HCT116 (cell line): ENCODE measurements at regions not wholly inside any gene's neighbourhood (a gene's known extent, or its start where the extent isn't known, plus 50 kb on each side); places are given as distances from the start of the nearest gene placed in this dataset.
A peak's percentile ranks its signal among the peaks of the same experiment; 100 is the strongest.

Experiments
- ATAC-seq: fragments of 200-7000 bp; cut with Tn5 transposase; 2 replicates; pipeline ENCODE4 v1.9.1; 2020; ENCODE audit warnings: mild to moderate bottlenecking, moderate library complexity
- BruUV-seq: library from RNA; stranded (reverse); fragments of 400-500 nt; replicated peaks from 2 replicates; lab custom pipeline; 2021; lab: Mats Ljungman, UMichigan
- CTCF ChIA-PET: fragments of 300-600 bp; sonication (Branson Sonifier 250); formaldehyde crosslinking; loops from one replicate; lab custom pipeline; 2021; ENCODE audit warnings: antibody characterized with exemption; lab: Charles Lee
- POLR2A ChIA-PET: fragments of 300-600, 350-600 bp; sonication (Branson Sonifier 250); formaldehyde crosslinking; loops from one replicate; lab custom pipeline; 2021; ENCODE audit warnings: antibody characterized with exemption; lab: Charles Lee
- RAD21 ChIA-PET, 2 experiments: fragments of 300-600 bp; sonication (Branson Sonifier 250); formaldehyde crosslinking; loops; one replicate each; lab custom pipeline; 2023; ENCODE audit warnings: low total read pairs in 2 of 2; ENCODE audit not compliant: uncharacterized antibody in 2 of 2, unreplicated experiment in 2 of 2, low non-redundant PET in 1 of 2; lab: Charles Lee
- DNase-seq: peaks from one replicate; pipeline ENCODE4 v3.0.0-alpha.2; 2010; ENCODE audit warnings: low read depth, low spot score
- H2AFZ ChIP-seq: fragments of 200-600 bp; shearing (Covaris generic), sonication (generic); 2 replicates; pipeline ENCODE4 v1.6.1; 2017; ENCODE audit warnings: low read depth, mixed run types, mixed read lengths, antibody characterized with exemption, low read length; ENCODE audit not compliant: poor library complexity, severe bottlenecking
- H3K27ac ChIP-seq: 2 replicates; pipeline ENCODE4 v1.5.1; 2012; ENCODE audit warnings: low read depth, low read length
- H3K27me3 ChIP-seq: fragments of 200-600 bp; sonication (generic); 2 replicates; pipeline ENCODE4 v1.6.1; 2016; ENCODE audit warnings: mixed run types, low read length, mixed read lengths; ENCODE audit not compliant: insufficient read depth
- H3K36me3 ChIP-seq, 2 experiments: fragments of 200-500 bp in 1 of 2; fragments of 200-600 bp in 1 of 2; sonication (Bioruptor generic) in 1 of 2; sonication (generic) in 1 of 2; 2 replicates each; pipeline versions ENCODE4 v1.5.1 to v1.6.1; 2014 to 2016; ENCODE audit warnings: low read length in 2 of 2, inconsistent platforms in 1 of 2, mixed read lengths in 1 of 2, mixed run types in 1 of 2; ENCODE audit not compliant: insufficient read depth in 2 of 2, control insufficient read depth in 1 of 2
- H3K4me1 ChIP-seq, 2 experiments: fragments of 200-600 bp in 1 of 2; sonication (generic) in 1 of 2; 2 replicates each; pipeline versions ENCODE4 v1.5.1 to v1.6.1; 2012 to 2017; ENCODE audit warnings: low read length in 2 of 2, inconsistent platforms in 1 of 2, mild to moderate bottlenecking in 1 of 2, mixed read lengths in 1 of 2, mixed run types in 1 of 2, moderate library complexity in 1 of 2; ENCODE audit not compliant: insufficient read depth in 2 of 2, control insufficient read depth in 1 of 2
- H3K4me2 ChIP-seq: fragments of 200-600 bp; sonication (generic); 2 replicates; pipeline ENCODE4 v1.6.1; 2017; ENCODE audit warnings: mixed run types, low read length, mixed read lengths
- H3K4me3 ChIP-seq, 2 experiments: fragments of 200-600 bp in 1 of 2; sonication (generic) in 1 of 2; replicated peaks in 1 of 2; 2 replicates each; pipeline ENCODE4 v1.5.1; 2011 to 2016; ENCODE audit warnings: low read length in 2 of 2, control low read depth in 1 of 2, low read depth in 1 of 2, mild to moderate bottlenecking in 1 of 2, mixed read lengths in 1 of 2, mixed run types in 1 of 2
- H3K79me2 ChIP-seq: fragments of 200-600 bp; sonication (generic); 2 replicates; pipeline ENCODE4 v1.6.1; 2017; ENCODE audit warnings: mild to moderate bottlenecking, mixed run types, low read length, moderate library complexity, mixed read lengths; ENCODE audit not compliant: insufficient read depth
- H3K9ac ChIP-seq: fragments of 200-600 bp; sonication (generic); 2 replicates; pipeline ENCODE4 v1.6.1; 2016; ENCODE audit warnings: low read length, mixed read lengths
- H3K9me2 ChIP-seq: fragments of 200-600 bp; sonication (generic), shearing (Covaris generic); 2 replicates; pipeline ENCODE4 v1.6.1; 2017; ENCODE audit warnings: mixed run types, mild to moderate bottlenecking, moderate library complexity; ENCODE audit not compliant: insufficient read depth
- H3K9me3 ChIP-seq, 2 experiments: fragments of 200-500 bp in 1 of 2; fragments of 200-600 bp in 1 of 2; sonication (Bioruptor generic) in 1 of 2; sonication (generic) in 1 of 2; 2 replicates each; pipeline ENCODE4 v1.6.1; 2014 to 2017; ENCODE audit warnings: low read length in 2 of 2, mixed read lengths in 2 of 2, inconsistent platforms in 1 of 2, low read depth in 1 of 2, mild to moderate bottlenecking in 1 of 2, mixed run types in 1 of 2, moderate library complexity in 1 of 2; ENCODE audit not compliant: control insufficient read depth in 1 of 2, insufficient read depth in 1 of 2
- H4K20me1 ChIP-seq: fragments of 200-600 bp; sonication (generic), shearing (Covaris generic); 2 replicates; pipeline ENCODE4 v1.6.1; 2017; ENCODE audit warnings: mixed run types, mild to moderate bottlenecking, moderate library complexity; ENCODE audit not compliant: insufficient read depth
- CBX3 ChIP-seq: IDR thresholded peaks from 2 replicates; pipeline ENCODE4 v1.6.1; 2012; ENCODE audit warnings: low read depth
- CEBPB ChIP-seq: IDR thresholded peaks from 2 replicates; pipeline ENCODE4 v1.6.1; 2012; ENCODE audit warnings: low read depth
- EGR1 ChIP-seq: IDR thresholded peaks from 2 replicates; pipeline ENCODE4 v1.6.1; 2012; ENCODE audit warnings: low read depth
- EZH2 ChIP-seq: fragments of 200-600 bp; sonication (generic); IDR thresholded peaks from 2 replicates; pipeline ENCODE4 v1.6.1; 2017; ENCODE audit warnings: antibody characterized with exemption, mixed run types
- EZH2phosphoT487 ChIP-seq: fragments of 200-600 bp; IDR thresholded peaks from 2 replicates; pipeline ENCODE4 v1.6.1; 2018; ENCODE audit warnings: antibody characterized with exemption, borderline replicate concordance
- FOSL1 ChIP-seq: IDR thresholded peaks from 2 replicates; pipeline ENCODE4 v1.6.1; 2012; ENCODE audit warnings: low read depth
- JUND ChIP-seq: IDR thresholded peaks from 2 replicates; pipeline ENCODE4 v1.6.1; 2012
- POLR2A ChIP-seq: IDR thresholded peaks from 2 replicates; pipeline ENCODE4 v1.7.0; 2011; ENCODE audit warnings: borderline replicate concordance; ENCODE audit not compliant: insufficient read depth, insufficient read length; ENCODE audit errors: extremely low read depth
- POLR2AphosphoS5 ChIP-seq: IDR thresholded peaks from 2 replicates; pipeline ENCODE4 v1.6.1; 2011; ENCODE audit warnings: mild to moderate bottlenecking, low read depth, low read length, moderate library complexity
- REST ChIP-seq: IDR thresholded peaks from 2 replicates; pipeline ENCODE4 v1.6.1; 2012; ENCODE audit warnings: low read depth
- SIN3A ChIP-seq: IDR thresholded peaks from 2 replicates; pipeline ENCODE4 v1.6.1; 2012; ENCODE audit warnings: low read depth
- SP1 ChIP-seq: IDR thresholded peaks from 2 replicates; pipeline ENCODE4 v1.6.1; 2012; ENCODE audit warnings: low read depth
- SRF ChIP-seq: IDR thresholded peaks from 2 replicates; pipeline ENCODE4 v1.6.1; 2012; ENCODE audit warnings: low read depth
- TCF7L2 ChIP-seq: IDR thresholded peaks from 2 replicates; pipeline ENCODE4 v1.7.0; 2011; ENCODE audit warnings: borderline replicate concordance, inconsistent platforms; ENCODE audit not compliant: insufficient read depth, insufficient read length; ENCODE audit errors: extremely low read depth
- ZBTB33 ChIP-seq: IDR thresholded peaks from 2 replicates; pipeline ENCODE4 v1.6.1; 2011; ENCODE audit warnings: mild to moderate bottlenecking, low read length, moderate library complexity; ENCODE audit not compliant: insufficient replicate concordance; ENCODE audit errors: extremely low read depth
- ZFX ChIP-seq: fragments of 450-650 bp; IDR thresholded peaks from 2 replicates; pipeline ENCODE4 v1.6.1; 2017
- ZNF274 ChIP-seq: fragments of 200-500 bp; sonication (Bioruptor generic); IDR thresholded peaks from 2 replicates; pipeline ENCODE4 v1.6.1; 2014; ENCODE audit warnings: mild to moderate bottlenecking, low read depth, low read length, inconsistent platforms
- intact Hi-C: fragments of 100-400 bp; cut with micrococcal nuclease; formaldehyde crosslinking; loops from 2 replicates; pipeline ENCODE4 v1.10.0; 2022
- TF ChIP-seq, protein P1 (sequence below), 3 experiments: fragments of 200-600 bp in 1 of 3; sonication (generic) in 1 of 3; IDR thresholded peaks in 2 of 3; conservative IDR thresholded peaks in 1 of 3; 2 replicates each; pipeline ENCODE4 v1.5.1; 2012 to 2017; ENCODE audit warnings: low read depth in 2 of 3, low read length in 2 of 3, antibody characterized with exemption in 1 of 3, borderline replicate concordance in 1 of 3, control low read depth in 1 of 3, mild to moderate bottlenecking in 1 of 3, mixed read lengths in 1 of 3, mixed run types in 1 of 3, moderate library complexity in 1 of 3; ENCODE audit not compliant: insufficient read depth in 1 of 3
- TF ChIP-seq, protein P2 (sequence below): IDR thresholded peaks from 2 replicates; pipeline ENCODE4 v1.6.1; 2012
- TF ChIP-seq, protein P3 (sequence below): IDR thresholded peaks from 2 replicates; pipeline ENCODE4 v1.6.1; 2012

- no peaks in the 10 kb centered on the region for H3K36me3 ChIP-seq
- CTCF ChIA-PET, result no interaction called here
- H3K79me2 ChIP-seq, result no peaks in the 10 kb centered on the region
- BruUV-seq, result no TSS peak
- H2AFZ ChIP-seq, result peak overlapping the region; percentile 47
- H3K4me3 ChIP-seq, result no peak overlapping the region; a peak in 1 of 4 replicates
- H4K20me1 ChIP-seq, result no peaks in the 10 kb centered on the region
- no peaks in the 10 kb centered on the region for H3K9me2 ChIP-seq
- POLR2A ChIA-PET, result no interaction called here
- RAD21 ChIA-PET, result no interaction called here
- intact Hi-C loops, result no loop called here
- H3K4me2 ChIP-seq, result peak overlapping the region; percentile 66
- no peak overlapping the region for H3K9ac ChIP-seq
- H3K4me1 ChIP-seq, result peaks cover 11 to 21% of the 10 kb centered on the region in 2 experiments
- 0 out of 2 replicates have a peak overlapping the region, but pooled peaks have one; percentile 3 for H3K27ac ChIP-seq
- DNase-seq (peak; percentile 68), ATAC-seq (peak; percentile 90)
- H3K27me3 ChIP-seq, result no peaks in the 10 kb centered on the region
- no peaks in the 10 kb centered on the region for H3K9me3 ChIP-seq
- TF ChIP-seq ZNF274 (no peak), POLR2AphosphoS5 (no peak), CBX3 (no peak), EGR1 (no peak), ZBTB33 (no peak), POLR2A (no peak), REST (no peak), JUND (peak; percentile 80), SIN3A (no peak), ZFX (no peak), EZH2phosphoT487 (no peak), TCF7L2 (peak; percentile 73), SP1 (peak; percentile 69), CEBPB (no peak), FOSL1 (peak; percentile 78), SRF (peak; percentile 97), EZH2 (no peak)
- TF ChIP-seq, protein P1, sequence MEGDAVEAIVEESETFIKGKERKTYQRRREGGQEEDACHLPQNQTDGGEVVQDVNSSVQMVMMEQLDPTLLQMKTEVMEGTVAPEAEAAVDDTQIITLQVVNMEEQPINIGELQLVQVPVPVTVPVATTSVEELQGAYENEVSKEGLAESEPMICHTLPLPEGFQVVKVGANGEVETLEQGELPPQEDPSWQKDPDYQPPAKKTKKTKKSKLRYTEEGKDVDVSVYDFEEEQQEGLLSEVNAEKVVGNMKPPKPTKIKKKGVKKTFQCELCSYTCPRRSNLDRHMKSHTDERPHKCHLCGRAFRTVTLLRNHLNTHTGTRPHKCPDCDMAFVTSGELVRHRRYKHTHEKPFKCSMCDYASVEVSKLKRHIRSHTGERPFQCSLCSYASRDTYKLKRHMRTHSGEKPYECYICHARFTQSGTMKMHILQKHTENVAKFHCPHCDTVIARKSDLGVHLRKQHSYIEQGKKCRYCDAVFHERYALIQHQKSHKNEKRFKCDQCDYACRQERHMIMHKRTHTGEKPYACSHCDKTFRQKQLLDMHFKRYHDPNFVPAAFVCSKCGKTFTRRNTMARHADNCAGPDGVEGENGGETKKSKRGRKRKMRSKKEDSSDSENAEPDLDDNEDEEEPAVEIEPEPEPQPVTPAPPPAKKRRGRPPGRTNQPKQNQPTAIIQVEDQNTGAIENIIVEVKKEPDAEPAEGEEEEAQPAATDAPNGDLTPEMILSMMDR (IDR thresholded peaks at IDR 0.05 in 2 of 3, conservative IDR thresholded peaks at IDR 0.05 in 1 of 3; ENCODE audit: borderline replicate concordance in 1 of 3, insufficient read depth in 1 of 3, low read depth in 2 of 3, low read length in 2 of 3), result peak; percentile 24 to 44 (median 29); a peak in 3 of 6 replicates
- TF ChIP-seq, protein P2, sequence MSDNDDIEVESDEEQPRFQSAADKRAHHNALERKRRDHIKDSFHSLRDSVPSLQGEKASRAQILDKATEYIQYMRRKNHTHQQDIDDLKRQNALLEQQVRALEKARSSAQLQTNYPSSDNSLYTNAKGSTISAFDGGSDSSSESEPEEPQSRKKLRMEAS, result peak; percentile 55; the same call in 1 of the 2 replicates
- TF ChIP-seq, protein P3, sequence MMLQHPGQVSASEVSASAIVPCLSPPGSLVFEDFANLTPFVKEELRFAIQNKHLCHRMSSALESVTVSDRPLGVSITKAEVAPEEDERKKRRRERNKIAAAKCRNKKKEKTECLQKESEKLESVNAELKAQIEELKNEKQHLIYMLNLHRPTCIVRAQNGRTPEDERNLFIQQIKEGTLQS, result no peak
These were observed 175.1 kb upstream of the PITX1 start for GRCh38 chr5:135208903-135209721.
